Liver (tissue), 8 donors: ENCODE measurements at regions not wholly inside any gene's neighbourhood (a gene's known extent, or its start where the extent isn't known, plus 50 kb on each side); places are given as distances from the start of the nearest gene placed in this dataset.

ENCODE experiments used
- DNase-seq: peaks from one replicate; pipeline ENCODE4 v3.0.0-alpha.2; 2017; ENCODE audit warnings: low spot score
- H3K27ac ChIP-seq, 2 donors: one replicate each; pipeline ENCODE4 v1.7.0; 2013; ENCODE audit warnings: inconsistent platforms in 2 of 2, low read length in 2 of 2, control low read depth in 1 of 2, low read depth in 1 of 2, mild to moderate bottlenecking in 1 of 2
- H3K27me3 ChIP-seq, 4 donors: one replicate each; pipeline versions ENCODE4 v1.6.1 to v1.7.0; 2013; ENCODE audit warnings: low read length in 3 of 4, inconsistent platforms in 1 of 4, mild to moderate bottlenecking in 1 of 4, moderate library complexity in 1 of 4; ENCODE audit not compliant: control insufficient read depth in 4 of 4, insufficient read depth in 4 of 4
- H3K36me3 ChIP-seq, 4 donors: one replicate each; pipeline versions ENCODE4 v1.6.1 to v1.7.0; 2013; ENCODE audit warnings: low read length in 3 of 4, mild to moderate bottlenecking in 3 of 4, low read depth in 1 of 4, moderate library complexity in 1 of 4; ENCODE audit not compliant: control insufficient read depth in 4 of 4, insufficient read depth in 3 of 4
- H3K4me1 ChIP-seq, 4 donors: one replicate each; pipeline versions ENCODE4 v1.6.1 to v1.7.0; 2013; ENCODE audit warnings: low read length in 3 of 4, mild to moderate bottlenecking in 3 of 4, moderate library complexity in 1 of 4; ENCODE audit not compliant: control insufficient read depth in 4 of 4, insufficient read depth in 4 of 4
- H3K4me3 ChIP-seq, 3 donors: one replicate each; pipeline versions ENCODE4 v1.6.1 to v1.7.0; 2013; ENCODE audit warnings: low read length in 3 of 3, control low read depth in 1 of 3, low read depth in 1 of 3, mild to moderate bottlenecking in 1 of 3
- H3K9ac ChIP-seq, 2 donors: one replicate each; pipeline ENCODE4 v1.7.0; 2013; ENCODE audit warnings: low read length in 2 of 2, mild to moderate bottlenecking in 2 of 2, moderate library complexity in 2 of 2, control low read depth in 1 of 2, low read depth in 1 of 2
- H3K9me3 ChIP-seq, 4 donors: one replicate each; pipeline versions ENCODE4 v1.6.1 to v1.7.0; 2013; ENCODE audit warnings: low read length in 3 of 4; ENCODE audit not compliant: control insufficient read depth in 4 of 4
- EGR1 ChIP-seq, 2 donors: IDR thresholded peaks; 2 replicates each; pipeline ENCODE4 v1.6.1; 2016 to 2018; ENCODE audit warnings: antibody characterized with exemption in 2 of 2, low read depth in 2 of 2
- FOXA1 ChIP-seq: IDR thresholded peaks from 2 replicates; pipeline ENCODE4 v1.6.1; 2016; ENCODE audit warnings: antibody characterized with exemption
- FOXA2 ChIP-seq: IDR thresholded peaks from 2 replicates; pipeline ENCODE4 v1.6.1; 2016; ENCODE audit warnings: antibody characterized with exemption
- GABPA ChIP-seq, 2 donors: IDR thresholded peaks in 1 of 2; conservative IDR thresholded peaks in 1 of 2; 2 replicates each; pipeline ENCODE4 v1.6.1; 2016; ENCODE audit warnings: antibody characterized with exemption in 2 of 2, mild to moderate bottlenecking in 1 of 2, moderate library complexity in 1 of 2
- HNF4A ChIP-seq, 2 donors: conservative IDR thresholded peaks; 2 replicates each; pipeline ENCODE4 v1.6.1; 2016; ENCODE audit warnings: antibody characterized with exemption in 2 of 2, mild to moderate bottlenecking in 2 of 2
- HNF4G ChIP-seq: IDR thresholded peaks from 2 replicates; pipeline ENCODE4 v1.6.1; 2016; ENCODE audit warnings: antibody characterized with exemption
- JUND ChIP-seq, 2 donors: IDR thresholded peaks; 2 replicates each; pipeline ENCODE4 v1.6.1; 2016; ENCODE audit warnings: antibody characterized with exemption in 2 of 2
- NR2F2 ChIP-seq: IDR thresholded peaks from 2 replicates; pipeline ENCODE4 v1.6.1; 2016; ENCODE audit warnings: antibody characterized with exemption
- RAD21 ChIP-seq, 2 donors: IDR thresholded peaks; 2 replicates each; pipeline ENCODE4 v1.6.1; 2016; ENCODE audit warnings: antibody characterized with exemption in 2 of 2, mild to moderate bottlenecking in 2 of 2
- RXRA ChIP-seq, 2 donors: IDR thresholded peaks; 2 replicates each; pipeline ENCODE4 v1.6.1; 2017 to 2018; ENCODE audit warnings: antibody characterized with exemption in 2 of 2, mild to moderate bottlenecking in 1 of 2
- SP1 ChIP-seq: IDR thresholded peaks from 2 replicates; pipeline ENCODE4 v1.6.1; 2018; ENCODE audit warnings: antibody characterized with exemption, mild to moderate bottlenecking
- TAF1 ChIP-seq: conservative IDR thresholded peaks from 2 replicates; pipeline ENCODE4 v1.6.1; 2016; ENCODE audit warnings: antibody characterized with exemption, mild to moderate bottlenecking
- YY1 ChIP-seq: IDR thresholded peaks from 2 replicates; pipeline ENCODE4 v1.6.1; 2016; ENCODE audit warnings: antibody characterized with exemption, mild to moderate bottlenecking
- WGBS: extraction: QIAGEN DNeasy Blood & Tissue Kit; methylation state at CpG from one replicate; pipeline ENCODE4 v1.1.7; 2013; 5-methylcytosine and 5-hydroxymethylcytosine counted together
- TF ChIP-seq, protein P1 (sequence below): fragments of 150-350 bp; IDR thresholded peaks from 2 replicates; pipeline ENCODE4 v1.5.1; 2017; ENCODE audit warnings: improper control_type of control experiment, low read depth, low read length; ENCODE audit not compliant: missing input control
- TF ChIP-seq, protein P2 (sequence below): IDR thresholded peaks from 2 replicates; pipeline ENCODE4 v1.6.1; 2016; ENCODE audit warnings: antibody characterized with exemption
- TF ChIP-seq, protein P3 (sequence below): IDR thresholded peaks from 2 replicates; pipeline ENCODE4 v1.6.1; 2016; ENCODE audit warnings: antibody characterized with exemption
- TF ChIP-seq, protein P4 (sequence below): IDR thresholded peaks from 2 replicates; pipeline ENCODE4 v1.6.1; 2016; ENCODE audit warnings: antibody characterized with exemption
- TF ChIP-seq, protein P5 (sequence below): IDR thresholded peaks from 2 replicates; pipeline ENCODE4 v1.6.1; 2016; ENCODE audit warnings: antibody characterized with exemption, mild to moderate bottlenecking
- donor health status: healthy.
- donor health status: healthy.
- donor health status: healthy.
- donor health status: healthy.
- donor health status: healthy.

DNA sequence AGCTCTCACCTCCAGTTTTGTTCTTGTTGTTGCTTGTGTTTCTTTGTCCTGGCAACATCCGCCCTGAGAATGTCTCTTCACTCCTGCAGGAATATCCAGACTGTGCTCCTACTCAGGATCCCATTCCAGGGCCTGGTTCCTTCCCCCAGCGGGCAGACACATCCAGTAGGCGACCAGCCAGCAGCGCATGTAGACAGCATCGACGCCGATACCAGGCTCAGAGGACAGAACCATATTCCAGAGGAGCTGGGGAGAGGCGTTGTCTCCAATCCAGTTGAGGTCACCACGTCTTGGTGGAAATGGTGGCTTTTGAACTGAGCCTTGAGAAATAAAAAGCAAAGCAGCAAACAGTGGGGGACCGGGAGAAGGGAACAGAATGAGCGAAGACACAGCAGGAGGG lies 114.6 kb upstream of the THBS2 start (continued):
- TF ChIP-seq, protein P1, sequence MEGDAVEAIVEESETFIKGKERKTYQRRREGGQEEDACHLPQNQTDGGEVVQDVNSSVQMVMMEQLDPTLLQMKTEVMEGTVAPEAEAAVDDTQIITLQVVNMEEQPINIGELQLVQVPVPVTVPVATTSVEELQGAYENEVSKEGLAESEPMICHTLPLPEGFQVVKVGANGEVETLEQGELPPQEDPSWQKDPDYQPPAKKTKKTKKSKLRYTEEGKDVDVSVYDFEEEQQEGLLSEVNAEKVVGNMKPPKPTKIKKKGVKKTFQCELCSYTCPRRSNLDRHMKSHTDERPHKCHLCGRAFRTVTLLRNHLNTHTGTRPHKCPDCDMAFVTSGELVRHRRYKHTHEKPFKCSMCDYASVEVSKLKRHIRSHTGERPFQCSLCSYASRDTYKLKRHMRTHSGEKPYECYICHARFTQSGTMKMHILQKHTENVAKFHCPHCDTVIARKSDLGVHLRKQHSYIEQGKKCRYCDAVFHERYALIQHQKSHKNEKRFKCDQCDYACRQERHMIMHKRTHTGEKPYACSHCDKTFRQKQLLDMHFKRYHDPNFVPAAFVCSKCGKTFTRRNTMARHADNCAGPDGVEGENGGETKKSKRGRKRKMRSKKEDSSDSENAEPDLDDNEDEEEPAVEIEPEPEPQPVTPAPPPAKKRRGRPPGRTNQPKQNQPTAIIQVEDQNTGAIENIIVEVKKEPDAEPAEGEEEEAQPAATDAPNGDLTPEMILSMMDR, result no peak
- TF ChIP-seq NR2F2 (no peak), FOXA2 (no peak), TAF1 (no peak)

DNA sequence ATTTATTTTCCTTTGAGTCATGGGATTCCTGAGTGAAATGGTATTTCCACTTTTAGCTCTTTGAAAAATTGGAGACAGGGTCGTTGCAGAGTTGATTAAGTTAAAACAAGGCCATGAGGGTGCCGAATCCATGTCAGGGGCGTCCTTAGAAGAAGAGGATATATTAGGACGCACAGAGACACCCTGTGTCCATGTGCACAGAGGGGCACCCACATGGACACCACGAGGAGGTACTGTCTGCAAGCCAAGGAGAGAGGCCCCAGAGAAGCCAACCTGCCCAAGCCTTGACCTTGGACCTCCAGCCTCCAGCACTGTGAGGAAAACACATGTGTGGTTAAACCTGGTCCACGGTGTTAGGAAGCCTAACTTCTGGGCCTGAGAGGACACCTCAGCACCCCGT lies 113.9 kb upstream of the THBS2 start:
- no peak overlapping the region for H3K27ac ChIP-seq
- no peaks in the 10 kb centered on the region for H3K9me3 ChIP-seq
- no peaks in the 10 kb centered on the region for H3K27me3 ChIP-seq
- H3K4me3 ChIP-seq, result no peak overlapping the region
- 86% methylated on average over 7 of the region's 7 CpGs for WGBS
- H3K4me1 ChIP-seq, result no peaks in the 10 kb centered on the region
- H3K9ac ChIP-seq, result no peak overlapping the region
- no peaks in the 10 kb centered on the region for H3K36me3 ChIP-seq
- TF ChIP-seq, protein P2, sequence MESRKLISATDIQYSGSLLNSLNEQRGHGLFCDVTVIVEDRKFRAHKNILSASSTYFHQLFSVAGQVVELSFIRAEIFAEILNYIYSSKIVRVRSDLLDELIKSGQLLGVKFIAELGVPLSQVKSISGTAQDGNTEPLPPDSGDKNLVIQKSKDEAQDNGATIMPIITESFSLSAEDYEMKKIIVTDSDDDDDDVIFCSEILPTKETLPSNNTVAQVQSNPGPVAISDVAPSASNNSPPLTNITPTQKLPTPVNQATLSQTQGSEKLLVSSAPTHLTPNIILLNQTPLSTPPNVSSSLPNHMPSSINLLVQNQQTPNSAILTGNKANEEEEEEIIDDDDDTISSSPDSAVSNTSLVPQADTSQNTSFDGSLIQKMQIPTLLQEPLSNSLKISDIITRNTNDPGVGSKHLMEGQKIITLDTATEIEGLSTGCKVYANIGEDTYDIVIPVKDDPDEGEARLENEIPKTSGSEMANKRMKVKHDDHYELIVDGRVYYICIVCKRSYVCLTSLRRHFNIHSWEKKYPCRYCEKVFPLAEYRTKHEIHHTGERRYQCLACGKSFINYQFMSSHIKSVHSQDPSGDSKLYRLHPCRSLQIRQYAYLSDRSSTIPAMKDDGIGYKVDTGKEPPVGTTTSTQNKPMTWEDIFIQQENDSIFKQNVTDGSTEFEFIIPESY, result no peak
- TF ChIP-seq, protein P3, sequence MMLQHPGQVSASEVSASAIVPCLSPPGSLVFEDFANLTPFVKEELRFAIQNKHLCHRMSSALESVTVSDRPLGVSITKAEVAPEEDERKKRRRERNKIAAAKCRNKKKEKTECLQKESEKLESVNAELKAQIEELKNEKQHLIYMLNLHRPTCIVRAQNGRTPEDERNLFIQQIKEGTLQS, result no peak
- TF ChIP-seq SP1 (no peak), JUND (IDR thresholded peaks at IDR 0.05) (no peak), GABPA (IDR thresholded peaks at IDR 0.05 in 1 of 2, conservative IDR thresholded peaks at IDR 0.05 in 1 of 2) (no peak), YY1 (no peak), RXRA (IDR thresholded peaks at IDR 0.05) (no peak), EGR1 (IDR thresholded peaks at IDR 0.05; ENCODE audit: low read depth in 2 of 2) (no peak), FOXA1 (no peak), TAF1 (no peak), HNF4A (conservative IDR thresholded peaks at IDR 0.05) (no peak), RAD21 (IDR thresholded peaks at IDR 0.05) (no peak), FOXA2 (no peak), NR2F2 (no peak), HNF4G (no peak)
- TF ChIP-seq, protein P1, result no peak
- TF ChIP-seq, protein P4, sequence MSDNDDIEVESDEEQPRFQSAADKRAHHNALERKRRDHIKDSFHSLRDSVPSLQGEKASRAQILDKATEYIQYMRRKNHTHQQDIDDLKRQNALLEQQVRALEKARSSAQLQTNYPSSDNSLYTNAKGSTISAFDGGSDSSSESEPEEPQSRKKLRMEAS, result no peak
- TF ChIP-seq, protein P5, sequence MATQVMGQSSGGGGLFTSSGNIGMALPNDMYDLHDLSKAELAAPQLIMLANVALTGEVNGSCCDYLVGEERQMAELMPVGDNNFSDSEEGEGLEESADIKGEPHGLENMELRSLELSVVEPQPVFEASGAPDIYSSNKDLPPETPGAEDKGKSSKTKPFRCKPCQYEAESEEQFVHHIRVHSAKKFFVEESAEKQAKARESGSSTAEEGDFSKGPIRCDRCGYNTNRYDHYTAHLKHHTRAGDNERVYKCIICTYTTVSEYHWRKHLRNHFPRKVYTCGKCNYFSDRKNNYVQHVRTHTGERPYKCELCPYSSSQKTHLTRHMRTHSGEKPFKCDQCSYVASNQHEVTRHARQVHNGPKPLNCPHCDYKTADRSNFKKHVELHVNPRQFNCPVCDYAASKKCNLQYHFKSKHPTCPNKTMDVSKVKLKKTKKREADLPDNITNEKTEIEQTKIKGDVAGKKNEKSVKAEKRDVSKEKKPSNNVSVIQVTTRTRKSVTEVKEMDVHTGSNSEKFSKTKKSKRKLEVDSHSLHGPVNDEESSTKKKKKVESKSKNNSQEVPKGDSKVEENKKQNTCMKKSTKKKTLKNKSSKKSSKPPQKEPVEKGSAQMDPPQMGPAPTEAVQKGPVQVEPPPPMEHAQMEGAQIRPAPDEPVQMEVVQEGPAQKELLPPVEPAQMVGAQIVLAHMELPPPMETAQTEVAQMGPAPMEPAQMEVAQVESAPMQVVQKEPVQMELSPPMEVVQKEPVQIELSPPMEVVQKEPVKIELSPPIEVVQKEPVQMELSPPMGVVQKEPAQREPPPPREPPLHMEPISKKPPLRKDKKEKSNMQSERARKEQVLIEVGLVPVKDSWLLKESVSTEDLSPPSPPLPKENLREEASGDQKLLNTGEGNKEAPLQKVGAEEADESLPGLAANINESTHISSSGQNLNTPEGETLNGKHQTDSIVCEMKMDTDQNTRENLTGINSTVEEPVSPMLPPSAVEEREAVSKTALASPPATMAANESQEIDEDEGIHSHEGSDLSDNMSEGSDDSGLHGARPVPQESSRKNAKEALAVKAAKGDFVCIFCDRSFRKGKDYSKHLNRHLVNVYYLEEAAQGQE, result no peak
- no peak for DNase-seq
